Dedifferentiated amniotic fluid mesenchymal stem cell (primary cell): ENCODE measurements at regions not wholly inside any gene's neighbourhood (a gene's known extent, or its start where the extent isn't known, plus 50 kb on each side); places are given as distances from the start of the nearest gene placed in this dataset.
A peak's percentile ranks its signal among the peaks of the same experiment; 100 is the strongest.
"Not testable (repeated sequence)": the region's sequence is repeated elsewhere in the genome, so short reads cannot be mapped to it uniquely, and the experiment has no call there.

Experiments used
- DNase-seq: peaks from one replicate; pipeline ENCODE4 v3.0.0-alpha.2; 2016; ENCODE audit errors: extremely low spot score

GRCh38 chr3:162984746-162985145 is 1488.1 kb downstream of the OTOL1 start:
- no peak for DNase-seq

GRCh38 chr3:162987085-162987794 is 1490.6 kb downstream of the OTOL1 start:
- not testable (repeated sequence) for DNase-seq

GRCh38 chr3:162992741-162993140 is 1496.1 kb downstream of the OTOL1 start:
- DNase-seq = no peak

GRCh38 chr3:162994165-162994564 is 1497.6 kb downstream of the OTOL1 start:
- DNase-seq = no peak

- no peak for DNase-seq
Observed at GRCh38 chr3:162996368-162996767, 1499.8 kb downstream of the OTOL1 start.

- DNase-seq = no peak
Observed at GRCh38 chr3:162998205-162998604, 1501.6 kb downstream of the OTOL1 start.

DNA sequence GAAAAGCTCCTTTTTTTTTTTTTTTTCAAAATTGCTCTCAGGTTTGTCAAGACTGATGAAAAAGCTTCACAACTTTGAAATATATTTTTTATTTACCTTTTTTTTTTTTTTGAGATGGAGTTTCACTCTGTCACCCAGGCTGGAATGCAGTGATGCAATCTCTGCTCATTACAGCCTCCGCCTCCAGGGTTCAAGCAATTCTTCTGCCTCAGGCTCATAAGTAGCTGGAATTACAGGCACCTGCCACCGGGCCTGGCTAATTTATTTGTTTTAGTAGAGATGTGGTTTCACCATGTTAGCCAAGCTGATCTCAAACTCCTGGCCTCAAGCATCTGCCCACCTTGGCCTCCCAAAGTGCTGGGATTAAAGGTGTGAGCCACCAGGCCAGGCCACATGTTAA is 1515.0 kb downstream of the OTOL1 start:
- DNase-seq = no peak

GRCh38 chr3:163016251-163016650 is 1519.6 kb downstream of the OTOL1 start:
- no peak for DNase-seq

- DNase-seq = peak; percentile 9
Observed at GRCh38 chr3:163018067-163018466, 1521.5 kb downstream of the OTOL1 start.

DNA sequence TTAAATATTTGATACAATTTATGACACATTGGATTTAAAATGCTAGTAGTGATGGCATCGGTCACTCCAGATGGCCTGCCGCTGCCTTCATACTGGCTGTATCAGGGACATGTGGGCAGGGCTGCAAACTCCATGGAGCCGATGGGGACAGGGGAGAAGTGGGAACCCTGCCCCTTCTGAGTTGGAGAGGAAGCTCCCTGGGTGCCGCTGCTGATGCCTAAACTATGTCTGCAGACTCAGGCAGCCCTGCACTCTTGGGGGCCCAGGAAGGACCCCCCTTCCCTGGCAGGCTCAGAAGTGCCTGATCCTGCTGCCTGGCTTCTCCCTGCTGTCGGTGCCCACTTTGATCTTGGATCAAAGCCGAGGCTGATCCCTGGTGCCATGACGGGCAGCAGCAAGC is 1522.1 kb downstream of the OTOL1 start:
- no peak for DNase-seq

- DNase-seq = no peak
Observed at GRCh38 chr3:163019260-163019659, 1522.7 kb downstream of the OTOL1 start.

GRCh38 chr3:163033652-163034051 is 1537.0 kb downstream of the OTOL1 start:
- no peak for DNase-seq

DNA sequence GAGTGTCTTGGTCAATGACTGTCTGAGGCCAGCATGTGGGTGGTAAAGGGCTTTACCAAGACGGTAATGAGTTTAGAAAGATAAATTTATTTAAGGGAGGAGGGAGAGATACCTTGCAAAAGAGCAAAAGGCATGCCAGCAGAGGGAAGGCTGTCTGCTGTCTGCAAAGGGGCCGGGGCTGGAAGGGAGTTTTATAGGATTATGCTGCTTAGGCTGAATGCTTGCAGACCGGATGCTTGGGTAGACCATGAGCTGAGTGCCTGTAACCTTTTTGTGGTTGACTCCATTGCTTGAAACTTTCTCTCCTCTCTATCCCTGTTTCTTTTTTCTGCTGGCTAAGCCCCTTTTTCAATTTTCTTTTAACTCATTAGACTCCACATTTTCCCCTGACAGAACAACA is 1543.0 kb downstream of the OTOL1 start:
- DNase-seq = no peak

GRCh38 chr3:163043074-163043473 is 1546.5 kb downstream of the OTOL1 start:
- no peak for DNase-seq

DNA sequence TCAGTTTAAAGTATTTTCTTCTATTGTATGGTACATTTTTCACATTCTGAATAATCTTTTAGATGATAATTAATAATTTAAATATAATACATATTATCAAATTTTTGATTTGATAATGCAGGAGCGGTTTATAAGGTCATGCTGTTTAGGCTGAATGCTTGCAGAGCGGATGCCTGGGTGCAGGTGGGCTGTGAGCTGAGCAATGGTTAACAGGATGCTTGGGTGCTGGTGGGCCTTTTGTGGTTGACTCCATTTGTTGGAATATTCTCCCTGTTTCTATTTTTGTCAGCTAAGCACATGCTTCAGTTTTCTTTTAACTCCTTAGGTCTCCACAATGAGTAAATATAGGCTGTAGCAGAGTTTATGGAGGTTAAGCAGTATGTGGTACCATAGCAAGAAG is 1549.3 kb downstream of the OTOL1 start:
- no peak for DNase-seq

DNA sequence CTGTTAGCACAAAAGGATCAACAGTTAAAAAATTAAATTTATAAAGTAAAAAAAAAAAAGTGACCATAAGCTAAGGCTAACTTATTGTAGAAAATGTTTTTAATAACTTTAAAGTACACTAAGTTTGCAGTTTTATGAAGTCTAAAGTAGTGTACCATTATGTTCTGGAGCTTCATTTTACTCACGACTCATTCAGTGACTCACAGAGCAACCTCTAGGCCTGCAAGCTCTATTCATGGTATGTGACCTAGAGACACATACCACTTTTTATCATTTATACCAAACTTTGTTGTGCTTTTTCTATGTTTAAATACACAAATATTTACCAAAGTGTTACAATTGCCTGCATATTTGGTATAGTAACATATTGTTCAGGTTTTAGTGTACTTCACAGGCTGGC is 1552.3 kb downstream of the OTOL1 start:
- DNase-seq = no peak

DNA sequence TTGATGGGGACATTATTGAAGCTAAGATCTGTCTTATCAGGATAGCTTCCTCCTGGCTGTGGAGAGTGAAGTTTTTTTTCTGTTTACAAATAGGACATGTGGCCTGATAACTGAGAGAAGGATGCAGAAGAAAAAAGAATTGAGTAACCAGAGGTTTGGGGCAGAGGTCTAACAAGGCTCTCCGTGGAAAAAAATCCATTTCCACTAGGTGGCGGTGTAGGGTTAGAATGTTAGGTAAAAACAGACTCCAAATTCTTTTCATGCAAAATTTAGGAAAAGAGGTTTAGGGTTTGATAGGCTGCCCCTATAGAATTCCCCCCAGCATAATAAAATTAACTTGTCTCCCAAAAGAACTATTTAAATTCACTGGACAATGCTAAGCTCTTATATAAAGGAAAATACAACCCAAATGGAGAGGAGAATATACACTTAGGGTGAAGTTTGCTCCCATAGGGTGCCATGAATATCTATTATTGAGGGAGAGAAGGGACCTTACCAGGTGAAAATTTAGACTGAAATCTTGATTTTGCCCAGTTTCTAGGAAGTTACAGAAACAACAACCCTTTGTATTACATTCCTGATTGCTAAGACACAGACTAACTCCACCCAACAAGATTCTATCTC is 1560.4 kb downstream of the OTOL1 start:
- DNase-seq = peak; percentile 52

DNA sequence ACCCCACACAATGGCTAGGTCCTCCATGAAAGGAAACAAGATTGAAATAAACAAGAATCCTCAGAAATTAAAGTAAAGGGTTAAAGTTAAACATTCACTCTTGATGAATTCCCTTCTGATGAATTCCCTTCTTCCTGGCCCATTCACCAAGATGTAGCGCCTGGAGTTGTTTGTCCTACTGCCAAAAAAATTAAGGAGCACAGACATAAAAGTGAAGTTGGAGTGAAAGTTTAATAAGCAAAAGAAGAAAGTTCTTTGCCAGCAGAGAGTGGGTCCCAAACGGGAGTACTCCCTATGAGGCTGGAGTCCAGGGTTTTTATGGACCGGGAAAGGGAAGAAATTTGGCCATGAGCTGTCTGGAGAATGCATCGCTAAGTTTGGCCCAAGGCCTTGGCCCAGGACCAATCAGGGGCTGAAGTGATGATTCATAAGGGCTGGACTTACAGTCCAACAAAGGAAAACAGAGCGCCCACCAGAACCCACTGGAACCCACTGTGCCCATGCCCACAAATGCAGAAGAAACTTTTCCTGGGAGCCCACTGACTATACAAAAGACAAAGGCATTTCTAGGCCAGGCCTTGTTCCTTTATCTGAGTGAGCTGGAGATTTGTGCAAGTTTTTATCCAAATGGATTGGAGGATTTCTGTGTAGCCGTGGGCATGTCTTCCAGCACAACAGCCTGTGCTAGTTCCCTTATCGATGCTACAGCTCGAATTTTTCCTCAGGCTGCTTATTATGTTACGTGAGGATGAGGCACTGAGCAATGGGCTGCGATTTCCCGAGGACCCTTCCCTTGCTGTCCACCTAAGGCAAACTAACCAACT is 1561.6 kb downstream of the OTOL1 start:
- DNase-seq = no peak

DNA sequence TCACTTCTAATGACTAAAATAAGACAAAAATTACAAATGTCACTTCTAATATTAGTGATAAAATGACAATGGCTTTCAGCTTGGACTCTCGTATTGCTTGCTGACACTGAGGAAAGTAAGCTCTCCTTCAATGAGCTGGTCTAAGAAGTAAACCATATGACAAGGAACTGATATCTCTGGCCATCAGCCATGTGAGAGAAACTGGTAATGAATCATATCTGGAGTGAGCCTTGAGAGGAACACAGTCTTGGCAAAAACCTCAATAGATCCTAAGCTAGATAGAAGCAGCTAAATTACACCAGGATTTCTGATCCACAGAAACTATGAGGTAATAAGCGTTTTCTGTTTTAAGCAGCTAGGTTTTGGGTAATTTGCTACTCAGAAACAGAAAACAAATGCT is 1575.1 kb downstream of the OTOL1 start:
- DNase-seq = peak; percentile 65
